ENCODE measurements at regions not wholly inside any gene's neighbourhood (a gene's known extent, or its start where the extent isn't known, plus 50 kb on each side); places are given as distances from the start of the nearest gene placed in this dataset.
"Not testable (repeated sequence)": the region's sequence is repeated elsewhere in the genome, so short reads cannot be mapped to it uniquely, and the experiment has no call there.

DNA sequence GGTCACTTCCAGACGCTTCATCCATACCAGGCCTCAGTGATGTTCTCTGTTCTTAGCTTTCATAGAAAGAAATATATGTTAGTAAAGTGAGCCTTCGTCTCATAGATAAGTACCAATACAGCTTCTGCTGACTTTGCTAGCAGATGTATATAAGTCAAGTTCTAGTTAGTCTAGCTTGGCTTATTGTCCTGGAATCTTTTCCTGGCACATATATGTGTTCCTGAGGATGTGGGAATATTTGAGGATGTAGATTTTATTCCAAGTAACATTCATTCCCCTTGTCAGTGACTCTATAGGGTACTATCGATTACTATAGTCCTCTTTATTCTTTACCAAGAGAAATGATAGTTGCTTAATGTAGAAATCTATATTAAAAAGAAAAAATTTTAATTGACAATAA lies 135.2 kb upstream of the FAM9C start:
- no peak for DNase-seq

GRCh38 chrX:13179100-13179499 lies 134.7 kb upstream of the FAM9C start:
- no peak for DNase-seq

GRCh38 chrX:13177921-13178566 lies 133.6 kb upstream of the FAM9C start:
- no peak for DNase-seq

GRCh38 chrX:13175056-13175455 lies 130.6 kb upstream of the FAM9C start:
- DNase-seq = no peak

GRCh38 chrX:13170966-13171558 lies 126.6 kb upstream of the FAM9C start:
- no peak for DNase-seq

DNA sequence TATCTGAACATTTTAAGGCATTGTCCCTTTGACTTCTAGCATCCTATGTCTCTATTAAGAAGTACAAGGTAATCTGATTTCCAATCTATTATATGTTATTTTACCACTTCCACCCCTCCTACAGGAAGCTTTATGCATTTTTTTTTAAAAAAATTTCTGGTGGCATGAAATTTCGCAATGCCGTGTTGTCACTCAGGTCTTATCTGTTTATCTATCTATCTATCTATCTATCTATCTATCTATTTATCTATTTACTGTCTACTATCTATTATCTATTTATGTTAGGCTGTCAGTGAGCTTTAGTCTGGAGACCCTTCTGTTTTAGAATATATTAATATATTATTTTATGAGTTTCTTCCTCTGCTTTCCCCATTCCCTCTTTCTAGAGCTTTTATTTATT lies 125.3 kb upstream of the FAM9C start:
- DNase-seq = no peak

- no peak for DNase-seq
These were observed 123.8 kb upstream of the FAM9C start for GRCh38 chrX:13168269-13168668.

DNA sequence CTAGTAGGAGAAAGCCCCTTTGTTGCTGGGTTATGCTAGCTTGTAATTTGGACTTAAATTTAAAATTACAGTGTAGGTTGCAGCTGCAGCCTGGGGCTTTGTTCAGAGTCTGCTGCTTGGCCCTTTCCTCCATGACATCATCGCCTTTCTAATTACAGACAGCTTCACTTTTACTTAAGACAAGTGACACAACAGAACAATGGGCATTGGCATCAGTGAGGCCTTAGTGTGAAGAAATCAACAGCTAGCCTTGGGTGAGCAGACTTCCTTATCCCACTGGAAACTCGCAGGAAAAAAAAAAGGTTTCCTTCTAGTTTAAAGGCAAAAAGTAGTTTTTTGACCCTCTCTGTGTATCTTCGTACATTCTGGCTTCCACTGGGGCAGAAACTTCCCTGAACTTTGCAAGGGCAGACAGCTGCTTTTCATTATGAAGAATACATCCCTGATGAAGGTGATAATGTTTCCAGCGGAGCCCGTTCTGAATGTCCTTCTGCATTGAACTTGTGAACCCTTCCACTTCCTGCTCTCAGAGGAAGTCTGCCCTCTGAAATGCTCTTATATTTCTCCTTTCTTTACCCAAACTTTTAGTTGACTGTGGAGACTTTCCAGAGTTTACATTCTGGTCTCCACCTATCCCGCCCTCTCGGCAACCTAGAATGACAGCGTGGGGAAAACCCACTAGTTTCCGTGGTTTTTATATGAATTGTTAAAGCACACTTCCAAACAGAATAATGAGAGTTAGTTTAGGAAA lies 123.2 kb upstream of the FAM9C start:
- DNase-seq = no peak

- DNase-seq = no peak
These were observed 121.1 kb upstream of the FAM9C start for GRCh38 chrX:13165266-13166189.

DNA sequence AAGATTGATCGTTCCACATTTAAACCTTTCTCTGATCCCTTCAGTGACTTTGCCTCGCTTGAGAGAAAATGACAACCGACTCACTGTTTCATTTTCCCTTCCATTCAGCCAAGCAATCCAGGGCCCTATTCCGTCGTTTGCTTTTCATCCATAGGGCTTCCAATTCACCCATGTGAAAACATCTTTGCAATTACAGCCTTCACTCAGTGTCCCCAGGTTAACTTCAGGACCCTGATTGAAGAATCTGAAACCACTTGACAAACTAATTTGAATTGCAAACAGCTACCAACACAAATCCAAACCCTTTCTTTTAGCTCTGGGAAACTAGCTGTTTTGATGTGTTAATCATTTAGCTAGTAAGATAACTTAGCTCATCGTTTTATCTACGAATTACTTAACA lies 120.2 kb upstream of the FAM9C start:
- no peak for DNase-seq

DNA sequence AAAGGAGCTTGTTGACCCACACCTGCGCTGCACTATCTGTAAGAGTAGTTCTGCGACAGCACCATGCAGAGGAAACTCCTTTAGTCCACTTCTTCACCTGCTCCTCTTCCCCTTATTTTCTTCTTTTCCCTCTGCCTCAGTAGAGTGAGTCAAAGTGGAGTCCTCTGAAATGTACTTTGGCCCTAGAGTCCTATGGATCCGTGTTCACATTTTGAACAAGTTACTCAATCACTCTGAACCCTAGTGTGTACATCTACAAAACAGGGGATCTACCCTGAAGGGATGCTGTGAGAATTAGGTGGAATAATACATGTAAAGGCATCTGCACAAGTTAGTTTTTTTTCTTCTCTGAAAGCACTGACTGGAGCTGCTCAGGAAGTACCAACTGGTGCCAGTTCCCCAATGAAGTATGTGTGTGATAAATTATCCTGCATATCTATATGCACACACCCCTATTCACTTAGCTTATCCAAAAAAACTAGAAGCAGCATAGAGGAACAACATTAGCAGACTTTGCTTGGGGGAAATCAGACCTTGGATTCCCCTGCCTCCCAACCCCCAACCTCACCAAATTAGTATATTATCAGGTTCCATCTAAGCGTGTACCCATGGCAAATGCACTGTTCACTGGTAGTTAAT lies 118.5 kb upstream of the FAM9C start:
- no peak for DNase-seq

DNA sequence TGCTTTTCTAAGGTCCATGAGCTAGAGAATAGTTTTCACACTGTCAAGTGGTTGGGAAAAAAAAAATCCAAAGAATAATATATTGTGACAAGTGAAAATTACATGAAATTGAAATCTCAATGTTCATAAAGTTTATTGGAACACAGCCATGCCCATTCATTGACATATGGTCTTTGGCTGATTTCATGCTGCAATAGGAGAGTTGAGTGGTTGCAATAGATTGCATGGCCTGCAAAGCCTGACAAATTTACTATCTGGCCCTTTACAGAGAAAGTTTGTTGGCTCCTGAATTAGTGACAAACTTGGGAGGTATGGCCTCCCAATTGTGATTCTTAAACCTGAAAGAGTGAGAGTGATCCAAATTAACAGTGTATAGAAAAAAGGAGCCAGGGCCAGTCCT lies 115.5 kb upstream of the FAM9C start:
- DNase-seq = no peak

DNA sequence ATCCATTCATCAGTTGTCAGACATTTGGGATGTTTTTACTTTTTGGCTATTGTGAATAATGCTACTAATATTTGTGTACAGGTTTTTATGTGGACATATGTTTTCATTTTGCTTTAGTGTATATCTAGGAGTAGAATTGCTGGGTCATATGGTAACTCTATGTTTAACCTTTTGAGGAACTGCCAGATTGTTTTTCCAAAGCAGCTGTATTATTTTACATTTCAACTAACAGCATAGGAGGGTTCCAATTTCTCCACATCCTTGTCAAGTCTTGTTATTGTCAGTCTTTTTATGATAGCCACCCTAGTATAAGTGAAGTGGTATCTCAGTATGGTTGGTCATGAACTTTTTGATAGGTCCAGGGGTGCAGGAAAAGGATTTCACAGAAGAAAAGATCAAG lies 114.5 kb upstream of the FAM9C start:
- DNase-seq = no peak

GRCh38 chrX:13155550-13155949 lies 111.1 kb upstream of the FAM9C start:
- not testable (repeated sequence) for DNase-seq

- DNase-seq = no peak
These were observed 109.4 kb upstream of the FAM9C start for GRCh38 chrX:13153796-13154195.

GRCh38 chrX:13152518-13153185 lies 108.2 kb upstream of the FAM9C start:
- no peak for DNase-seq

DNA sequence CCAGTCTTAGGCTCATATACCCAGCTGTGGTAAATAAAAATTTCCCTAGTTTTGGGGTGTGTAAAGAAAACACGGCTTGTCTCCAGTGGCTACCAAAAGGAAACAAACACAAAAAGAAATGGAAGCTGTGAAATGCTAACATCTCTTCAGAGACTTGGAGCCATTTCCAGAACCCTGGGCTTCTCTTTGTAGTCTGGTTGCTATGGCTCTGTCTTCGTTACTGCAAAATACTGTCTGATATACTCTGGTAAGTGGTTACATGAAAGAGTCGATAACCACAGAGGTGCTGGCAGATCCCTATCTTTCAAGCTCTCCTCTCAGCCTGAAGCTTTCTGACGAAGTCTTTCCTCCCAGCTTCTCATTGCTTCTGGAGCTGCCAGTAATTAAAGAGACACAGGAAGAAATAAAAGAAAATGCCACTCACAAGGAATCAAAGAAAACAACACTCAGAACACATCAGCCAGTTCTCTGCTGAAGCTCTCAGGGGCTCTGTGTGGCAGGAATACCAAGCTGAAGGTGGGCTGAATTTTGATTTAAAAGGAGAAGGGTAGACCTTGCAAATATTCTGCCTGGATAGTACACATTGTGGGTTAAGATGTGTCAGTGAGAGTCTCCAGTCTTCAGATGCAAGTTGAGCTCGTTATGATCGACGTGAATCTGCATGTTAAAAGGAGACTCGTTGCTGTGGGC lies 107.6 kb upstream of the FAM9C start:
- no peak for DNase-seq

GRCh38 chrX:13149702-13150350 lies 105.4 kb upstream of the FAM9C start:
- no peak for DNase-seq

GRCh38 chrX:13147733-13148132 lies 103.3 kb upstream of the FAM9C start:
- DNase-seq = no peak

DNA sequence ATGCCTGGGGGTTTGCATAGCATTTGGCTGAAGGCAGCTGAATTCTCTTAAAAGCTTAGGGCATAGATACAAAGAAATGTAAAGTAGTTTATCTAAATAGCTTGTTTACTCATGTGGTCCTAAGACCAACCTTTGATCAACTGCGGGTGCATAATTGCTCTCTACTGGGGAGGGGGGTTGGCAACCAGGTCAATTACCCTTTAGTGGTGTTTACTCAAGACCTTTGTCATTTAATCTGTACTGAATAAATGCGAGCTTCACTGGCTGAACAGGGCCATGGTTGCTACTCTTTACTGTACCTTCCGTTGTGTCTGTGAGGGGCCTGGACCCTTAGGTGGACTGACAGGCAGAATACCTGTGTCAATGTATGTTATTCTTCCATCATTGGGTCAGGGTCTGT lies 102.7 kb upstream of the FAM9C start:
- DNase-seq = no peak
